SK-N-SH (cell line): ENCODE measurements at regions not wholly inside any gene's neighbourhood (a gene's known extent, or its start where the extent isn't known, plus 50 kb on each side); places are given as distances from the start of the nearest gene placed in this dataset.

ENCODE experiments used
- CTCF ChIA-PET: fragments of 300-600, 350-600 bp; formaldehyde crosslinking; extraction: SDS; loops from one replicate; lab custom pipeline; 2021; lab: Yijun Ruan, JAX
- POLR2A ChIA-PET: fragments of 350-600 bp; sonication (Branson Sonifier 250); formaldehyde crosslinking; extraction: SDS; loops from one replicate; lab custom pipeline; 2020; ENCODE audit warnings: antibody characterized with exemption, inconsistent platforms; lab: Yijun Ruan, JAX
- DNase-seq: peaks from one replicate; pipeline ENCODE4 v3.0.0; 2012
- H2AFZ ChIP-seq: fragments of 200-600 bp; sonication (generic); 2 replicates; pipeline ENCODE4 v1.8.1; 2016; ENCODE audit warnings: antibody characterized with exemption, mild to moderate bottlenecking, low read depth
- H3F3A ChIP-seq: fragments of 200-600 bp; sonication (generic); replicated peaks from 2 replicates; pipeline ENCODE3; 2016; ENCODE audit warnings: antibody characterized with exemption, mild to moderate bottlenecking; ENCODE audit not compliant: insufficient read depth
- H3K27ac ChIP-seq, 2 experiments: fragments of 200-500 bp in 1 of 2; fragments of 200-600 bp in 1 of 2; sonication (Bioruptor generic) in 1 of 2; sonication (generic), shearing (Covaris generic) in 1 of 2; 2 replicates each; pipeline versions ENCODE4 v1.5.1 to v1.6.1; 2014 to 2016; ENCODE audit warnings: low read depth in 2 of 2, inconsistent platforms in 1 of 2, low read length in 1 of 2, mild to moderate bottlenecking in 1 of 2, mixed read lengths in 1 of 2
- H3K27me3 ChIP-seq: fragments of 200-600 bp; sonication (generic), shearing (Covaris generic); 2 replicates; pipeline ENCODE4 v1.6.1; 2016; ENCODE audit warnings: mixed run types; ENCODE audit not compliant: insufficient read depth
- H3K36me3 ChIP-seq, 2 experiments: fragments of 200-500 bp in 1 of 2; fragments of 200-600 bp in 1 of 2; sonication (Bioruptor generic) in 1 of 2; sonication (generic) in 1 of 2; replicated peaks in 1 of 2; 2 replicates each; pipeline versions ENCODE3 to v1.5.1; 2014 to 2016; ENCODE audit warnings: low read length in 1 of 2, mild to moderate bottlenecking in 1 of 2; ENCODE audit not compliant: insufficient read depth in 2 of 2, control insufficient read depth in 1 of 2
- H3K4me1 ChIP-seq, 2 experiments: fragments of 200-500 bp in 1 of 2; fragments of 200-600 bp in 1 of 2; sonication (Bioruptor generic) in 1 of 2; sonication (generic), shearing (Covaris generic) in 1 of 2; 2 replicates each; pipeline versions ENCODE4 v1.5.1 to v1.6.1; 2014 to 2016; ENCODE audit warnings: low read depth in 1 of 2, low read length in 1 of 2, mixed run types in 1 of 2; ENCODE audit not compliant: insufficient read depth in 2 of 2, control insufficient read depth in 1 of 2
- H3K4me2 ChIP-seq: fragments of 200-600 bp; sonication (generic), shearing (Covaris generic); 2 replicates; pipeline ENCODE4 v1.6.1; 2017; ENCODE audit warnings: mixed run types
- H3K4me3 ChIP-seq, 2 experiments: fragments of 200-500 bp in 1 of 2; fragments of 200-600 bp in 1 of 2; sonication (Bioruptor generic) in 1 of 2; sonication (generic), shearing (Covaris generic) in 1 of 2; 2 replicates each; pipeline versions ENCODE4 v1.5.1 to v1.8.1; 2014 to 2016; ENCODE audit warnings: low read depth in 2 of 2, inconsistent platforms in 1 of 2, low read length in 1 of 2, mild to moderate bottlenecking in 1 of 2, mixed read lengths in 1 of 2, moderate library complexity in 1 of 2
- H3K79me2 ChIP-seq: fragments of 200-600 bp; sonication (generic); 2 replicates; pipeline ENCODE4 v1.8.1; 2017; ENCODE audit warnings: mild to moderate bottlenecking; ENCODE audit not compliant: insufficient read depth
- H3K9ac ChIP-seq: fragments of 200-600 bp; sonication (generic); 2 replicates; pipeline ENCODE4 v1.6.1; 2017; ENCODE audit warnings: mixed run types
- H3K9me2 ChIP-seq: fragments of 200-600 bp; sonication (generic); 2 replicates; pipeline ENCODE4 v1.6.1; 2017; ENCODE audit warnings: mixed run types
- H3K9me3 ChIP-seq: fragments of 200-600 bp; sonication (generic); 2 replicates; pipeline ENCODE4 v1.6.1; 2017; ENCODE audit warnings: mixed run types, mild to moderate bottlenecking, moderate library complexity
- H4K20me1 ChIP-seq: fragments of 200-600 bp; sonication (generic); 2 replicates; pipeline ENCODE4 v1.6.1; 2017; ENCODE audit warnings: mild to moderate bottlenecking, mixed run types; ENCODE audit not compliant: insufficient read depth
- EZH2phosphoT487 ChIP-seq: fragments of 200-600 bp; sonication (generic); IDR thresholded peaks from 2 replicates; pipeline ENCODE4 v1.6.1; 2017; ENCODE audit warnings: low read depth, mixed run types, mild to moderate bottlenecking, antibody characterized with exemption, moderate library complexity, borderline replicate concordance
- JUND ChIP-seq: IDR thresholded peaks from 2 replicates; pipeline ENCODE4 v1.4.0; 2012
- NFIC ChIP-seq: IDR thresholded peaks from 2 replicates; pipeline ENCODE4 v1.4.0; 2012; ENCODE audit warnings: borderline replicate concordance
- NRF1 ChIP-seq: IDR thresholded peaks from 2 replicates; pipeline ENCODE4 v1.6.1; 2012; ENCODE audit warnings: low read depth, mild to moderate bottlenecking, low read length
- POLR2AphosphoS5 ChIP-seq: IDR thresholded peaks from 2 replicates; pipeline ENCODE4 v1.6.1; 2012; ENCODE audit warnings: low read depth, low read length
- RFX5 ChIP-seq: IDR thresholded peaks from 2 replicates; pipeline ENCODE4 v1.6.1; 2012; ENCODE audit warnings: mild to moderate bottlenecking, improper control_type of control experiment, low read length
- RXRA ChIP-seq: IDR thresholded peaks from 2 replicates; pipeline ENCODE4 v1.4.0; 2012; ENCODE audit warnings: low read depth, mild to moderate bottlenecking, borderline replicate concordance
- SMC3 ChIP-seq: IDR thresholded peaks from 2 replicates; pipeline ENCODE4 v1.6.1; 2012; ENCODE audit warnings: low read depth, low read length, improper control_type of control experiment
- TAF1 ChIP-seq: IDR thresholded peaks from 2 replicates; pipeline ENCODE4 v1.6.1; 2012; ENCODE audit warnings: low read depth, mild to moderate bottlenecking, low read length, moderate library complexity, borderline replicate concordance
- TEAD4 ChIP-seq: IDR thresholded peaks from 2 replicates; pipeline ENCODE4 v1.4.0; 2012; ENCODE audit warnings: mild to moderate bottlenecking, borderline replicate concordance; ENCODE audit not compliant: insufficient read depth
- WGBS: methylation state at CpG from one replicate; pipeline ENCODE4 v1.1.6; 2017; ENCODE audit warnings: low lambda C conversion rate; 5-methylcytosine and 5-hydroxymethylcytosine counted together
- TF ChIP-seq, protein P1 (sequence below): IDR thresholded peaks from 2 replicates; pipeline ENCODE4 v1.6.1; 2012; ENCODE audit warnings: mild to moderate bottlenecking, low read depth, low read length, moderate library complexity
- TF ChIP-seq, protein P2 (sequence below): IDR thresholded peaks from 2 replicates; pipeline ENCODE4 v1.4.0; 2012; ENCODE audit warnings: low read depth, borderline replicate concordance

DNA sequence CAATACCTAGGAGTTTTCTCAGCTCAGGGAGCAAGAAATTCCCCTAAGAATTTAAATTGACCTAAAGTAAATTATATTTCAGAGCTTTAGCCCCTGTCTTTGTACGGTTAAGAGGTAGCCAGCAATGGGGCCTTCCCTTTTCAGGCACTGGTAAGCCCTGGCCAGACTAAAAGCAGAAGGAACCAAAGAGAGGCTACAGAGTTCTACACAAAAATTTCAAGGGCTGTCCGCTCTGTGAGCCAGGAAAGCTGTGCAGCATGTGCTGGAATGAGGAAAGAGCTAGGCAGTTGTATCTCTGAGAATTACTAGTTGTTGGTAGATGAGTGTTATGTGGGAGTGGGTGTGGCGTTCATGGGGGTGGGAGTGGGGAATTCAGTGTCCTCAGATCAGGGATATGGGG lies 96.3 kb upstream of the MAFB start:
- no peak overlapping the region for H2AFZ ChIP-seq
- H3F3A ChIP-seq: no peaks in the 10 kb centered on the region
- H3K9me2 ChIP-seq: no peaks in the 10 kb centered on the region; the same call in 1 of the 2 replicates
- POLR2A ChIA-PET: no interaction called here
- CTCF ChIA-PET: interaction anchor here (0.8 to 1.2 kb wide), 2 partner anchors 12 to 20 kb away, joined by 3 read pairs; no protein-coding TSS in a partner anchor
- H3K27me3 ChIP-seq: no peaks in the 10 kb centered on the region
- DNase-seq: no peak
- TF ChIP-seq EZH2phosphoT487 (no peak), NRF1 (no peak), TEAD4 (no peak), POLR2AphosphoS5 (no peak), RFX5 (no peak), NFIC (no peak), JUND (no peak), TAF1 (no peak), SMC3 (no peak)
- TF ChIP-seq, protein P1, sequence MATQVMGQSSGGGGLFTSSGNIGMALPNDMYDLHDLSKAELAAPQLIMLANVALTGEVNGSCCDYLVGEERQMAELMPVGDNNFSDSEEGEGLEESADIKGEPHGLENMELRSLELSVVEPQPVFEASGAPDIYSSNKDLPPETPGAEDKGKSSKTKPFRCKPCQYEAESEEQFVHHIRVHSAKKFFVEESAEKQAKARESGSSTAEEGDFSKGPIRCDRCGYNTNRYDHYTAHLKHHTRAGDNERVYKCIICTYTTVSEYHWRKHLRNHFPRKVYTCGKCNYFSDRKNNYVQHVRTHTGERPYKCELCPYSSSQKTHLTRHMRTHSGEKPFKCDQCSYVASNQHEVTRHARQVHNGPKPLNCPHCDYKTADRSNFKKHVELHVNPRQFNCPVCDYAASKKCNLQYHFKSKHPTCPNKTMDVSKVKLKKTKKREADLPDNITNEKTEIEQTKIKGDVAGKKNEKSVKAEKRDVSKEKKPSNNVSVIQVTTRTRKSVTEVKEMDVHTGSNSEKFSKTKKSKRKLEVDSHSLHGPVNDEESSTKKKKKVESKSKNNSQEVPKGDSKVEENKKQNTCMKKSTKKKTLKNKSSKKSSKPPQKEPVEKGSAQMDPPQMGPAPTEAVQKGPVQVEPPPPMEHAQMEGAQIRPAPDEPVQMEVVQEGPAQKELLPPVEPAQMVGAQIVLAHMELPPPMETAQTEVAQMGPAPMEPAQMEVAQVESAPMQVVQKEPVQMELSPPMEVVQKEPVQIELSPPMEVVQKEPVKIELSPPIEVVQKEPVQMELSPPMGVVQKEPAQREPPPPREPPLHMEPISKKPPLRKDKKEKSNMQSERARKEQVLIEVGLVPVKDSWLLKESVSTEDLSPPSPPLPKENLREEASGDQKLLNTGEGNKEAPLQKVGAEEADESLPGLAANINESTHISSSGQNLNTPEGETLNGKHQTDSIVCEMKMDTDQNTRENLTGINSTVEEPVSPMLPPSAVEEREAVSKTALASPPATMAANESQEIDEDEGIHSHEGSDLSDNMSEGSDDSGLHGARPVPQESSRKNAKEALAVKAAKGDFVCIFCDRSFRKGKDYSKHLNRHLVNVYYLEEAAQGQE: no peak
- TF ChIP-seq, protein P2, sequence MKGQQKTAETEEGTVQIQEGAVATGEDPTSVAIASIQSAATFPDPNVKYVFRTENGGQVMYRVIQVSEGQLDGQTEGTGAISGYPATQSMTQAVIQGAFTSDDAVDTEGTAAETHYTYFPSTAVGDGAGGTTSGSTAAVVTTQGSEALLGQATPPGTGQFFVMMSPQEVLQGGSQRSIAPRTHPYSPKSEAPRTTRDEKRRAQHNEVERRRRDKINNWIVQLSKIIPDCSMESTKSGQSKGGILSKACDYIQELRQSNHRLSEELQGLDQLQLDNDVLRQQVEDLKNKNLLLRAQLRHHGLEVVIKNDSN: no peak
- H4K20me1 ChIP-seq: no peaks in the 10 kb centered on the region
- H3K79me2 ChIP-seq: no peaks in the 10 kb centered on the region
- no peak overlapping the region for H3K9ac ChIP-seq
- no peaks in the 10 kb centered on the region for H3K36me3 ChIP-seq
- no peak overlapping the region for H3K4me3 ChIP-seq
- no peaks in the 10 kb centered on the region for H3K9me3 ChIP-seq
- peaks cover 0 to 7% of the 10 kb centered on the region in 2 experiments; a peak in 1 of 4 replicates for H3K4me1 ChIP-seq
- no peak overlapping the region for H3K27ac ChIP-seq
- no peak overlapping the region for H3K4me2 ChIP-seq
- 14% methylated on average over 3 of the region's 3 CpGs for WGBS

DNA sequence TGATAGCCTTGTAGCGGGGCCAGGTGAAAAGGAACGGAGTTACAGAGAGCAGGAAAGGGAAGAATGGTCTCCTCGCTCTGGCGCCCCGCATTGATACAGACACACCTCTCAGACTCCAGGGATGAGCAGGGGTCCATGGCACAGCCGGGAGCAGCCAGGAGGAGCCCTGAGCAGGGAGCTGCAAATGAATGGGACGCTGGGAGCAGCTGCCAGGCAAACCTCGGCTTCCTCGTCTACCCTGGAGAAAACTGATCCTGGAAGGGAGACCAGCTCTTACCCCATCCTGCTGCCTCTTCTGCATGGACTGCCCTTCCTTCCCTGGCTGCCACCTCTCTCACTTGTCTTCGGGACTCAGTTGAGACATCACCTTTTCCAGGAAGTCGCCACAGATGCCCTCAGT lies 97.3 kb upstream of the MAFB start:
- no peak for DNase-seq
- H3F3A ChIP-seq: no peaks in the 10 kb centered on the region
- TF ChIP-seq RXRA (no peak), NRF1 (no peak)
- H3K9ac ChIP-seq: no peak overlapping the region
- CTCF ChIA-PET: interaction anchor here (1.2 kb wide), 1 partner anchor 11 kb away, joined by 3 read pairs; no protein-coding TSS in a partner anchor
- no peaks in the 10 kb centered on the region for H3K9me3 ChIP-seq
- H3K4me3 ChIP-seq: no peak overlapping the region
- POLR2A ChIA-PET: no interaction called here
- H3K4me2 ChIP-seq: no peak overlapping the region
- no peak overlapping the region for H2AFZ ChIP-seq
- H3K27ac ChIP-seq: no peak overlapping the region
- no peaks in the 10 kb centered on the region for H3K36me3 ChIP-seq
- H3K79me2 ChIP-seq: no peaks in the 10 kb centered on the region
- no peaks in the 10 kb centered on the region; the same call in 1 of the 2 replicates for H3K9me2 ChIP-seq
- H3K4me1 ChIP-seq: peaks cover 0 to 5% of the 10 kb centered on the region in 2 experiments; a peak in 1 of 4 replicates
- WGBS: 60% methylated on average over 10 of the region's 11 CpGs
- no peaks in the 10 kb centered on the region for H3K27me3 ChIP-seq
- H4K20me1 ChIP-seq: no peaks in the 10 kb centered on the region
